Stimulated activated CD4-positive, alpha-beta T cell treated with anti-CD3 and anti-CD28 coated beads, Interleukin-4, amount 100 ng/mL, for 4 hours (primary cell): ENCODE measurements at regions not wholly inside any gene's neighbourhood (a gene's known extent, or its start where the extent isn't known, plus 50 kb on each side); places are given as distances from the start of the nearest gene placed in this dataset.

ENCODE experiments used
- DNase-seq, 2 experiments: peaks; one replicate each; pipeline ENCODE4 v3.0.0-alpha.2; 2020

- DNase-seq: no peak
Measured at GRCh38 chr1:67619080-67619479, 65.9 kb upstream of the GADD45A start.

GRCh38 chr1:67623906-67624305, 61.1 kb upstream of the GADD45A start:
- no peak for DNase-seq

GRCh38 chr1:67624680-67625079, 60.3 kb upstream of the GADD45A start:
- DNase-seq: no peak

- no peak for DNase-seq
Measured at GRCh38 chr1:67626090-67626860, 58.7 kb upstream of the GADD45A start.

GRCh38 chr1:67626861-67627235, 58.2 kb upstream of the GADD45A start:
- DNase-seq: no peak

- no peak for DNase-seq
Measured at GRCh38 chr1:67627336-67627735, 57.7 kb upstream of the GADD45A start.

- DNase-seq: no peak
Measured at GRCh38 chr1:67627906-67628305, 57.1 kb upstream of the GADD45A start.

GRCh38 chr1:67629370-67630075, 55.5 kb upstream of the GADD45A start:
- DNase-seq: no peak

- DNase-seq: no peak
Measured at GRCh38 chr1:67630438-67631045, 54.5 kb upstream of the GADD45A start.

GRCh38 chr1:67632356-67632755, 52.6 kb upstream of the GADD45A start:
- no peak for DNase-seq

- no peak for DNase-seq
Measured at GRCh38 chr1:67632811-67633655, 52.0 kb upstream of the GADD45A start.

- DNase-seq: no peak
Measured at GRCh38 chr1:67634396-67634935, 50.5 kb upstream of the GADD45A start.

GRCh38 chr1:67635055-67635809, 49.8 kb upstream of the GADD45A start:
- DNase-seq: no peak
